ENCODE measurements at regions not wholly inside any gene's neighbourhood (a gene's known extent, or its start where the extent isn't known, plus 50 kb on each side); places are given as distances from the start of the nearest gene placed in this dataset.

GRCh38 chr7:113677811-113678210 lies 241.0 kb downstream of the PPP1R3A start:
- H3K4me1 ChIP-seq, result no peaks in the 10 kb centered on the region
- TF ChIP-seq CTCF (IDR thresholded peaks at IDR 0.05), result no peak
- no peak overlapping the region for H3K27ac ChIP-seq
- WGBS, 2 donors, result 73 to 76% methylated on average over 3 of the region's 3 CpGs
- DNase-seq (no peak), ATAC-seq (no peak)
- intact Hi-C loops (cut with DNase I), result no loop called here
- no peaks in the 10 kb centered on the region for H3K27me3 ChIP-seq
- H3K4me3 ChIP-seq, result no peak overlapping the region
- no peaks in the 10 kb centered on the region for H3K9me3 ChIP-seq
- no peaks in the 10 kb centered on the region for H3K36me3 ChIP-seq

DNA sequence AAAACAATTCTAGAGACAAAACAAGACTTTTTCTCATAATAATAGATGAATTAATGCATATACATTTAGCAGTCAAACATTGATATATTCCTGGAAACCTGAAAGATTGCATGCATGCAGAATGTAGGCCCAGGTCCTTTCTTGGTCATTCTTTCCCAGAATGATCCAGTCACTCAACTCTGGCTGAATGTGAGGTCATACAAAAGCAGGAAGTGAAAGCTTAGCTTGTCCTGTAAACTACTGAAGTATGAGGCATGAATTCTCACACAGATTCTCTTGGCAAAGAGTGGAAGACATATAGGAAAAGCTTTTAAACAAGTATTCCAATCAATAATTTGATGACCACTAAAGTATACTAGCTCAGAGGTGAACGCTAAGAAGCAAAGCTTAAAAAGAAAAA lies 253.9 kb downstream of the PPP1R3A start:
- intact Hi-C loops (cut with DNase I), result no loop called here
- peaks cover 0 to 33% (median 0%) of the 10 kb centered on the region in 11 donors for H3K9me3 ChIP-seq
- no peak overlapping the region for H3K4me3 ChIP-seq
- no peak for ATAC-seq
- no peak for DNase-seq
- H3K27me3 ChIP-seq, result no peaks in the 10 kb centered on the region
- H3K27ac ChIP-seq, result no peak overlapping the region
- H3K36me3 ChIP-seq, result no peaks in the 10 kb centered on the region
- H3K4me1 ChIP-seq, result no peaks in the 10 kb centered on the region
- TF ChIP-seq CTCF (IDR thresholded peaks at IDR 0.05), result no peak
- WGBS, 2 donors, result 89 to 100% methylated on average over 1 of the region's 1 CpG

- Histone ChIP-seq H3K27me3 (no peaks in the 10 kb centered on the region), H3K4me3 (no peak overlapping the region), H3K36me3 (no peaks in the 10 kb centered on the region), H3K4me1 (no peaks in the 10 kb centered on the region), H3K9me3 (peaks cover 0 to 16% (median 0%) of the 10 kb centered on the region in 11 donors), H3K27ac (no peak overlapping the region)
- ATAC-seq, result no peak
- intact Hi-C loops (cut with DNase I), result no loop called here
- no peak for DNase-seq
- no peak for TF ChIP-seq CTCF (IDR thresholded peaks at IDR 0.05)
Observed at GRCh38 chr7:113659416-113659815, 259.4 kb downstream of the PPP1R3A start.

GRCh38 chr7:113657603-113658002 lies 261.2 kb downstream of the PPP1R3A start:
- 49 to 52% methylated on average over 1 of the region's 1 CpG for WGBS, 2 donors
- Histone ChIP-seq H3K4me3 (no peak overlapping the region), H3K36me3 (no peaks in the 10 kb centered on the region), H3K4me1 (no peaks in the 10 kb centered on the region), H3K9me3 (peaks cover 0 to 3% (median 0%) of the 10 kb centered on the region in 11 donors), H3K27me3 (no peaks in the 10 kb centered on the region), H3K27ac (no peak overlapping the region)
- DNase-seq, result no peak
- ATAC-seq, result no peak
- no peak for TF ChIP-seq CTCF (IDR thresholded peaks at IDR 0.05)
- intact Hi-C loops (cut with DNase I), result no loop called here

DNA sequence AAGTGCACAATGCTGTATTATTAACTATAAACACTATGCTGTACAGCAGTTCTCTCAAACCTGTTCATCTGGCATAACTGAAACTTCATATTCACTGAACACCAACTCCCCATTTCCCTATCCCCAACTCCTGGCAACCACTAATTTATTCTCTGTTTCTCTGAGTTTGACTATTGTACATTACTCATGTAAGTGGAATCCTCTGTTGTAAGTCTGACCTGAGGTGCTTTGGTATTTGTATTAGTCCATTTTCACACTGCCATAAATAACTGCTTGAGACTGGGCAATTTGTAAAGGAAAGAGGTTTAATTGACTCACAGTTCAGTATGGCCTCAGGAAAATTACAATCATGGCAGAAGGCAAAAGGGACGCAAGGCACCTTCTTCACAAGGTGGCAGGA lies 266.3 kb downstream of the PPP1R3A start:
- H3K27me3 ChIP-seq, result no peaks in the 10 kb centered on the region
- DNase-seq (no peak), ATAC-seq (no peak)
- no peaks in the 10 kb centered on the region for H3K4me1 ChIP-seq
- H3K9me3 ChIP-seq, result no peaks in the 10 kb centered on the region
- 96% methylated on average over 1 of the region's 1 CpG for WGBS, 2 donors
- intact Hi-C loops (cut with DNase I), result no loop called here
- H3K36me3 ChIP-seq, result no peaks in the 10 kb centered on the region
- TF ChIP-seq CTCF (IDR thresholded peaks at IDR 0.05), result no peak
- H3K27ac ChIP-seq, result no peak overlapping the region
- H3K4me3 ChIP-seq, result no peak overlapping the region
